ENCODE measurements at regions not wholly inside any gene's neighbourhood (a gene's known extent, or its start where the extent isn't known, plus 50 kb on each side); places are given as distances from the start of the nearest gene placed in this dataset.

GRCh38 chr2:191574232-191574631, 103.7 kb upstream of the NABP1 start:
- TF ChIP-seq, protein P1, sequence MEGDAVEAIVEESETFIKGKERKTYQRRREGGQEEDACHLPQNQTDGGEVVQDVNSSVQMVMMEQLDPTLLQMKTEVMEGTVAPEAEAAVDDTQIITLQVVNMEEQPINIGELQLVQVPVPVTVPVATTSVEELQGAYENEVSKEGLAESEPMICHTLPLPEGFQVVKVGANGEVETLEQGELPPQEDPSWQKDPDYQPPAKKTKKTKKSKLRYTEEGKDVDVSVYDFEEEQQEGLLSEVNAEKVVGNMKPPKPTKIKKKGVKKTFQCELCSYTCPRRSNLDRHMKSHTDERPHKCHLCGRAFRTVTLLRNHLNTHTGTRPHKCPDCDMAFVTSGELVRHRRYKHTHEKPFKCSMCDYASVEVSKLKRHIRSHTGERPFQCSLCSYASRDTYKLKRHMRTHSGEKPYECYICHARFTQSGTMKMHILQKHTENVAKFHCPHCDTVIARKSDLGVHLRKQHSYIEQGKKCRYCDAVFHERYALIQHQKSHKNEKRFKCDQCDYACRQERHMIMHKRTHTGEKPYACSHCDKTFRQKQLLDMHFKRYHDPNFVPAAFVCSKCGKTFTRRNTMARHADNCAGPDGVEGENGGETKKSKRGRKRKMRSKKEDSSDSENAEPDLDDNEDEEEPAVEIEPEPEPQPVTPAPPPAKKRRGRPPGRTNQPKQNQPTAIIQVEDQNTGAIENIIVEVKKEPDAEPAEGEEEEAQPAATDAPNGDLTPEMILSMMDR (conservative IDR thresholded peaks at IDR 0.05 in 1 of 2, IDR thresholded peaks at IDR 0.05 in 1 of 2; ENCODE audit: low read depth in 1 of 2, low read length in 2 of 2): no peak
- TF ChIP-seq EZH2 (IDR thresholded peaks at IDR 0.05; ENCODE audit: low read length, missing control alignments): no peak
